Calu3 (cell line): ENCODE measurements at regions not wholly inside any gene's neighbourhood (a gene's known extent, or its start where the extent isn't known, plus 50 kb on each side); places are given as distances from the start of the nearest gene placed in this dataset.

Source experiments
- BruUV-seq: library from RNA; stranded (reverse); fragments of 400-500 nt; replicated peaks from 2 replicates; lab custom pipeline; 2021; lab: Mats Ljungman, UMichigan
- CTCF ChIA-PET: fragments of 300-600 bp; sonication (Branson Sonifier 250); formaldehyde crosslinking; loops from one replicate; lab custom pipeline; 2022; ENCODE audit warnings: antibody characterized with exemption; lab: Charles Lee
- DNase-seq: peaks from one replicate; pipeline ENCODE4 v3.0.0; 2022
- H3K27ac Mint-ChIP-seq: one replicate; pipeline ENCODE4 v1.8.0; 2022; ENCODE audit warnings: mixed read lengths; ENCODE audit not compliant: unreplicated experiment
- H3K27me3 Mint-ChIP-seq: one replicate; pipeline ENCODE4 v1.8.0; 2022; ENCODE audit warnings: mixed read lengths; ENCODE audit not compliant: unreplicated experiment
- H3K36me3 Mint-ChIP-seq: one replicate; pipeline ENCODE4 v1.8.0; 2022; ENCODE audit warnings: mild to moderate bottlenecking, moderate library complexity, mixed read lengths; ENCODE audit not compliant: insufficient read depth, unreplicated experiment
- H3K4me1 Mint-ChIP-seq: one replicate; pipeline ENCODE4 v1.8.0; 2022; ENCODE audit warnings: mild to moderate bottlenecking, low read depth, mixed read lengths; ENCODE audit not compliant: unreplicated experiment
- H3K4me3 Mint-ChIP-seq: one replicate; pipeline ENCODE4 v1.8.0; 2022; ENCODE audit warnings: mild to moderate bottlenecking, low read depth, moderate library complexity, mixed read lengths; ENCODE audit not compliant: unreplicated experiment
- H3K9me3 Mint-ChIP-seq: one replicate; pipeline ENCODE4 v1.8.0; 2022; ENCODE audit warnings: low read depth, mixed read lengths; ENCODE audit not compliant: unreplicated experiment
- intact Hi-C: fragments of 100-400 bp; cut with micrococcal nuclease; formaldehyde crosslinking; loops from one replicate; pipeline ENCODE4 v1.10.0; 2022; ENCODE audit not compliant: unreplicated experiment
- TF ChIP-seq, protein P1 (sequence below): fragments of 200-600 bp; IDR thresholded peaks from one replicate; pipeline ENCODE4 v1.8.0; 2022; ENCODE audit warnings: antibody characterized with exemption; ENCODE audit not compliant: unreplicated experiment

DNA sequence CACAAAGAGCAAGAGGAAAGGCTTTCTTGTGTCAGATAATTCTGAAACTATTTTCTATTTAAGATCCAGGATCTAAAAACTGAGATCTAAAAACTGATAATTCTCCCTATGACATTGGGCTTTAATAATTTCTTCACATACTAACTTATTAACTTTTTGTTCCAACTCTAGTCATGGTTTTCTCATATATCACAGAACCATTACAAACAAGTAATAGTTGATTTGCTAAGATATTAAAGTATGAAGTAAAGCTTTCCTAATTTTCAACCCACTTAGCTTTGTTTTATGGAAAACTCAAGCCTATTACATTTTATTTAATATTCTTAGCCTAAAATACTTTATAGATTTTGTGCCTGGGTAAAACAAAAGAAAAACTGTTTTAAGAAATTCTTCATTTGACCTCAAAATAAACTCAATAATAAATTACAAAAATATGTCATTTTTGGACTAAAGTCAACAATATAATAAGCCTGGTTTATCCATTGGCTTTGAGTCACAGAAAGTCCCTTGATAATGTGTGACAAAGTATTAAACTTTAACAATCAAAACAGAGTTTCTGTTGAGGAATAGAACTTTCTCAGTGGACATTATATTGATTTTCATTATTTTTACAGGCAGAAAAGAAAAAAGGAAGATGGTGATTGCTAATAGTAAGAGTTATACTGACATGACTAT lies 1142.9 kb upstream of the SORCS1 start:
- Mint-ChIP-seq H3K9me3 (peaks cover 7% of the 10 kb centered on the region), H3K36me3 (no peaks in the 10 kb centered on the region), H3K4me1 (no peaks in the 10 kb centered on the region), H3K27me3 (no peaks in the 10 kb centered on the region), H3K27ac (no peak overlapping the region), H3K4me3 (no peak overlapping the region)
- no peak for DNase-seq
- intact Hi-C loops: no loop called here
- TF ChIP-seq, protein P1, sequence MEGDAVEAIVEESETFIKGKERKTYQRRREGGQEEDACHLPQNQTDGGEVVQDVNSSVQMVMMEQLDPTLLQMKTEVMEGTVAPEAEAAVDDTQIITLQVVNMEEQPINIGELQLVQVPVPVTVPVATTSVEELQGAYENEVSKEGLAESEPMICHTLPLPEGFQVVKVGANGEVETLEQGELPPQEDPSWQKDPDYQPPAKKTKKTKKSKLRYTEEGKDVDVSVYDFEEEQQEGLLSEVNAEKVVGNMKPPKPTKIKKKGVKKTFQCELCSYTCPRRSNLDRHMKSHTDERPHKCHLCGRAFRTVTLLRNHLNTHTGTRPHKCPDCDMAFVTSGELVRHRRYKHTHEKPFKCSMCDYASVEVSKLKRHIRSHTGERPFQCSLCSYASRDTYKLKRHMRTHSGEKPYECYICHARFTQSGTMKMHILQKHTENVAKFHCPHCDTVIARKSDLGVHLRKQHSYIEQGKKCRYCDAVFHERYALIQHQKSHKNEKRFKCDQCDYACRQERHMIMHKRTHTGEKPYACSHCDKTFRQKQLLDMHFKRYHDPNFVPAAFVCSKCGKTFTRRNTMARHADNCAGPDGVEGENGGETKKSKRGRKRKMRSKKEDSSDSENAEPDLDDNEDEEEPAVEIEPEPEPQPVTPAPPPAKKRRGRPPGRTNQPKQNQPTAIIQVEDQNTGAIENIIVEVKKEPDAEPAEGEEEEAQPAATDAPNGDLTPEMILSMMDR: no peak
- CTCF ChIA-PET: no interaction called here
- BruUV-seq: no TSS peak

DNA sequence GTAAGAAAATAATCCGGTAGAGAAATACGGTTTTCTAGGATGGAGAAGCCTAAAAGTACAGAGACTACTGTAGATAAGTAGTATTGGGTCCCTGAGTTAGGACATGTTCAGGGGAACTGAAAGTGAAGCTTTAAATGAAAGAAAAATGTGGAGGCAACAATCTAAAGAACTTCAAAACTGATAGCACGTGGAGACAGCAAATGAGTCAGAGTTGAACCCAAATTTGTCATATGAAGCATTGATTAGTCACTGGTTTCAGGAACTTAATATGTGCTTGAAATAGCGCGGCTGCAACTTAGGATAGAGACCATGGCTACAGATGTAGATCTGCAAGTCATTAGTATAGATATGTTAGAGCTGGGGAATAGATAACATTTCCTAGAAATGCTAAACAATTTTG lies 1138.6 kb upstream of the SORCS1 start:
- Mint-ChIP-seq H3K9me3 (peaks cover 12% of the 10 kb centered on the region), H3K27ac (no peak overlapping the region), H3K4me1 (no peaks in the 10 kb centered on the region), H3K4me3 (no peak overlapping the region), H3K27me3 (no peaks in the 10 kb centered on the region), H3K36me3 (no peaks in the 10 kb centered on the region)
- CTCF ChIA-PET: no interaction called here
- TF ChIP-seq, protein P1: no peak
- DNase-seq: no peak
- intact Hi-C loops: no loop called here
- no TSS peak for BruUV-seq

DNA sequence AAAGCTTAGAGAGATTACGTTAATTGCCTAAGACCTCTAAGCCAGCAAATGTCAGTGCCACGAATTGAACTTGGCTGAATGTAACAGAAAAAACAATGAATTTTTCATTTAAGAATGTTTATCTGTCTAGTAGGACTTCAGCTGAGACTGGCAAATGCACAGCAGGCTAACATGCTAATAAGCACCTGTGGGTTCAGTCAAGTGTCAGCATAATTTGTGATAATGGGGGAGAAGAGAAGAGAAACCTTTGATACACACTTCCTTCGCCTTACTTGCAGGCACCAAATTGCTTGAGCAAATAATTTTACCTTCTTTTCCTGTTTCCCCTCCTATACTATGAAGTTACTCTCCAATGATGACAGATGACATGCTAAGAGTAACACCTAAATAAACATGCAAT lies 1136.5 kb upstream of the SORCS1 start:
- CTCF ChIA-PET: no interaction called here

DNA sequence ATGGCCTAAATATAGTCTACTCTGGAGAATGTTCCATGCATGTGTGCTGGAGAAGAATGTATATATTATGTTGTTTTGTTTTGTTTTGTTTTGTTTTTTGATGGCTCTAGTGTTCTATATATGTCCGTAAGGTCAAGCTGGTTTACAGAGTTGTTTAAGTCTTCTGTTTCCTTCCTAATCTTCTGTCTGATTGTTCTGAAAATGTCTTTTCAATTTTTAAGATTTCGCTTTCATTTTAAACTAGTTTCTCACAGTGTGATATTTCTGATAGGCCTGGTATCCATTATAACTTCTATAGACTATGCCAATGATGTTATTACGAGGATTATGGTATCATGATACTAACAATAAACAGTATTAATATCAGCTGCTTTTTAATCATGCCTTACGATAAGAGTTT lies 1126.3 kb upstream of the SORCS1 start:
- no TSS peak for BruUV-seq
- H3K27ac Mint-ChIP-seq: no peak overlapping the region
- TF ChIP-seq, protein P1: no peak
- no peaks in the 10 kb centered on the region for H3K27me3 Mint-ChIP-seq
- no peaks in the 10 kb centered on the region for H3K4me1 Mint-ChIP-seq
- DNase-seq: no peak
- H3K9me3 Mint-ChIP-seq: peaks cover 5% of the 10 kb centered on the region
- intact Hi-C loops: no loop called here
- no peak overlapping the region for H3K4me3 Mint-ChIP-seq
- CTCF ChIA-PET: no interaction called here
- H3K36me3 Mint-ChIP-seq: no peaks in the 10 kb centered on the region

More for the DNA sequence above, 1136.5 kb upstream of the SORCS1 start:
- Mint-ChIP-seq H3K4me1 (no peaks in the 10 kb centered on the region), H3K27ac (no peak overlapping the region), H3K9me3 (peaks cover 12% of the 10 kb centered on the region), H3K27me3 (no peaks in the 10 kb centered on the region), H3K36me3 (no peaks in the 10 kb centered on the region), H3K4me3 (no peak overlapping the region)
- no peak for DNase-seq
- intact Hi-C loops: no loop called here
- no TSS peak for BruUV-seq
- TF ChIP-seq, protein P1: no peak
